ENCODE measurements at regions not wholly inside any gene's neighbourhood (a gene's known extent, or its start where the extent isn't known, plus 50 kb on each side); places are given as distances from the start of the nearest gene placed in this dataset.

DNA sequence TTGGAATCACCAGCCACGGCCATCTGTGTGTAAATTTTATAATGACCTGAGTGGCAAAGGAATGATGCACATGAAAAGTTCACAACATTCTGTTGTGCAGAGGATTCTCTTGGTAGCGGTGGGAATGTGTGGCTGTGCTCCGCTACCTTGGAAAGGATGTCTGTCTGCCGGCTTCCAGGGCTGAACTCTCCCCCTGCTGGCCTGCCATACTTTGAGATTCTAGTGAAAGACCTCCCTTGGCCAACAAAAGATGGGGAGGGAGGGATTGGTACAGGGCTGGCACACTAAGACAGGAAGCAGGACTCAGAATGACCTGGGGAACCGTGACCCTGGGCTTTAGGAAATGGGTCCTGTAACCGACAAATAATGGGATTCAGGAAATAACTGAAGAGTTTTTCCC lies 194.5 kb upstream of the PLD5 start:
- TF ChIP-seq TAF1 (IDR thresholded peaks at IDR 0.05; ENCODE audit: borderline replicate concordance, insufficient read depth, low read length) (no peak), SIN3A (IDR thresholded peaks at IDR 0.05; ENCODE audit: borderline replicate concordance, insufficient read depth, low read length) (no peak), POLR2AphosphoS5 (IDR thresholded peaks at IDR 0.05; ENCODE audit: low read depth, low read length) (no peak), FOXP2 (optimal IDR thresholded peaks at IDR 0.05; ENCODE audit: borderline replicate concordance, extremely low read depth, extremely low read length, insufficient read depth) (no peak)
- TF ChIP-seq, protein P1, sequence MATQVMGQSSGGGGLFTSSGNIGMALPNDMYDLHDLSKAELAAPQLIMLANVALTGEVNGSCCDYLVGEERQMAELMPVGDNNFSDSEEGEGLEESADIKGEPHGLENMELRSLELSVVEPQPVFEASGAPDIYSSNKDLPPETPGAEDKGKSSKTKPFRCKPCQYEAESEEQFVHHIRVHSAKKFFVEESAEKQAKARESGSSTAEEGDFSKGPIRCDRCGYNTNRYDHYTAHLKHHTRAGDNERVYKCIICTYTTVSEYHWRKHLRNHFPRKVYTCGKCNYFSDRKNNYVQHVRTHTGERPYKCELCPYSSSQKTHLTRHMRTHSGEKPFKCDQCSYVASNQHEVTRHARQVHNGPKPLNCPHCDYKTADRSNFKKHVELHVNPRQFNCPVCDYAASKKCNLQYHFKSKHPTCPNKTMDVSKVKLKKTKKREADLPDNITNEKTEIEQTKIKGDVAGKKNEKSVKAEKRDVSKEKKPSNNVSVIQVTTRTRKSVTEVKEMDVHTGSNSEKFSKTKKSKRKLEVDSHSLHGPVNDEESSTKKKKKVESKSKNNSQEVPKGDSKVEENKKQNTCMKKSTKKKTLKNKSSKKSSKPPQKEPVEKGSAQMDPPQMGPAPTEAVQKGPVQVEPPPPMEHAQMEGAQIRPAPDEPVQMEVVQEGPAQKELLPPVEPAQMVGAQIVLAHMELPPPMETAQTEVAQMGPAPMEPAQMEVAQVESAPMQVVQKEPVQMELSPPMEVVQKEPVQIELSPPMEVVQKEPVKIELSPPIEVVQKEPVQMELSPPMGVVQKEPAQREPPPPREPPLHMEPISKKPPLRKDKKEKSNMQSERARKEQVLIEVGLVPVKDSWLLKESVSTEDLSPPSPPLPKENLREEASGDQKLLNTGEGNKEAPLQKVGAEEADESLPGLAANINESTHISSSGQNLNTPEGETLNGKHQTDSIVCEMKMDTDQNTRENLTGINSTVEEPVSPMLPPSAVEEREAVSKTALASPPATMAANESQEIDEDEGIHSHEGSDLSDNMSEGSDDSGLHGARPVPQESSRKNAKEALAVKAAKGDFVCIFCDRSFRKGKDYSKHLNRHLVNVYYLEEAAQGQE (IDR thresholded peaks at IDR 0.05; ENCODE audit: insufficient read depth in 1 of 2, low read depth in 2 of 2, low read length in 2 of 2), result no peak

DNA sequence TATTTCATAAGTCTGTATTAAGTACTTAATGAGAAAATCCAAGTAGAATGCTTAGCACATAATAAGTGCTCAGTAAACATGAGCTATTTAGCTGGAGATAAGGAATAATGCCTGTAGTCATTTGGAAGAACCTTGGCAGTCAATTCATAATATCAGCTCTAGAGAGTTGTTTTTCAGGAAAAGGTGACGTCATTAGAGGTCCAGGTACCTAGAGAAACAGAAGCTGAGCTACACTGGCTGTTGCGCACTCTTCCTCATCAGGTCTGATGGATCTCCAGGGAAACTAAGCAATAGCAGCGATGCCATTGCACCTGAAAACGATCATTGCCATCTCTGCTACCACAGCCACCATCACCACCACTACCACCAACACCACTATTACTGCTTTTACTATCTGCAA lies 187.8 kb upstream of the PLD5 start:
- TF ChIP-seq FOXP2 (optimal IDR thresholded peaks at IDR 0.05; ENCODE audit: borderline replicate concordance, extremely low read depth, extremely low read length, insufficient read depth), result no peak
- TF ChIP-seq, protein P1 (IDR thresholded peaks at IDR 0.05; ENCODE audit: insufficient read depth in 1 of 2, low read depth in 2 of 2, low read length in 2 of 2), result no peak
- no peak for TF ChIP-seq POLR2AphosphoS5 (IDR thresholded peaks at IDR 0.05; ENCODE audit: low read depth, low read length)
- no peak for TF ChIP-seq SIN3A (IDR thresholded peaks at IDR 0.05; ENCODE audit: borderline replicate concordance, insufficient read depth, low read length)
- no peak for TF ChIP-seq TAF1 (IDR thresholded peaks at IDR 0.05; ENCODE audit: borderline replicate concordance, insufficient read depth, low read length)

DNA sequence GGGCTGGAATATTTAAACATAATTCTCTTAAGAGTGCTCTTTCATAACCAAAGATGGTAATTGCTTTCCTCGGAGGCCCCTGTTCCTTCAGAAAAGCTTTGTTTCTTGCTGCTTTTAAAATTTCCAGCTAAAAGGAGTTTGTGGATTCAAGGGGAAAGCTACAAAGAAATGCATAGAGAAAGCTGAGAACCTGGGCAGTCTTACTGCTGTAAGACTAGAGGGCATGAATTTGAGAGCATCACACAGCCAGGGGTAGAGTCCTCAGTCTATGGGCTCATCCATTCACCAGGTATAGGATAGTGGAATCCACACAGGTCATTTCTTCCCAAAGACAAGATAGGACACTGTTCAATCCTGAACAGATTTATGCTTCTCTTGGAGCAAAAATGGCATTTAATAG lies 186.3 kb upstream of the PLD5 start:
- TF ChIP-seq, protein P1 (IDR thresholded peaks at IDR 0.05; ENCODE audit: insufficient read depth in 1 of 2, low read depth in 2 of 2, low read length in 2 of 2), result no peak
- TF ChIP-seq FOXP2 (optimal IDR thresholded peaks at IDR 0.05; ENCODE audit: borderline replicate concordance, extremely low read depth, extremely low read length, insufficient read depth) (no peak), TAF1 (IDR thresholded peaks at IDR 0.05; ENCODE audit: borderline replicate concordance, insufficient read depth, low read length) (no peak), POLR2AphosphoS5 (IDR thresholded peaks at IDR 0.05; ENCODE audit: low read depth, low read length) (no peak), SIN3A (IDR thresholded peaks at IDR 0.05; ENCODE audit: borderline replicate concordance, insufficient read depth, low read length) (no peak)

DNA sequence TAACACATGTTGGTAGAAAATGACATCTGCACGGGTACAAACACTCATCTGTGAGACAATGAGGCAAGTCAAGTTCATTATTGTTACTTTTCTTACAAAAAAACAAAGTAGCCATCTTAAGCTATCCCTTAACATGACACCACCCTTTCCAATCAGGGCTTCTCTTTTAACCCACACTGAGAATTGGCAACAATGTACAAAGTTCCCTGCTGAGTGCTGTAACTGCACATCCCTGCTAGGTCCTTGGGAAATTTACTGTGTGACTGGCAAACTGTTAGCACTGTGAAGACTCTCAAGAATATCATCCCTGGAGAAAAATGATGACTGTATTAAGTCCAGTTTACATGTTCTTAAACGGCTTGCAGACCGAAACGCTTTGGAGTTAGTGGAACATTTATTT lies 185.8 kb upstream of the PLD5 start:
- TF ChIP-seq FOXP2 (optimal IDR thresholded peaks at IDR 0.05; ENCODE audit: borderline replicate concordance, extremely low read depth, extremely low read length, insufficient read depth) (no peak), SIN3A (IDR thresholded peaks at IDR 0.05; ENCODE audit: borderline replicate concordance, insufficient read depth, low read length) (no peak), POLR2AphosphoS5 (IDR thresholded peaks at IDR 0.05; ENCODE audit: low read depth, low read length) (no peak), TAF1 (IDR thresholded peaks at IDR 0.05; ENCODE audit: borderline replicate concordance, insufficient read depth, low read length) (no peak)
- TF ChIP-seq, protein P1 (IDR thresholded peaks at IDR 0.05; ENCODE audit: insufficient read depth in 1 of 2, low read depth in 2 of 2, low read length in 2 of 2), result no peak

DNA sequence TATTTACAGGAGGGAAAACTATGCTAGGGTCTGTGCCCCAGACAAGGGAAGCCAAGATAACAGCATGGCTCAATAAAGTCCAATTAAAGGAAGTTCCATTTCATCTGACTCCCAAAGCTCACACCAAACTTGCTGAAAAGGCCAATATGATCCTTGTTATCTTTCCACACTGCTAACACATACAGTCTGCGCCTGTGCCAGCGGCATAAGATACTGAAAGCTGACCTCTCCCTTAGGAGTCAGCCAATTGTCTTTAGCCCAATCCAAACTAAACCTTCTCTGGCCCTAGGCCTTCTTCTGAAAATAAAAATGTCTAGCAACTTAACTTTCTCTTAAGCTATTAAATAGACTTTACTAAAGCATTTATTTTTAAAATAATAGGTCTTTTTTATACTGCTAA lies 179.0 kb upstream of the PLD5 start:
- TF ChIP-seq FOXP2 (optimal IDR thresholded peaks at IDR 0.05; ENCODE audit: borderline replicate concordance, extremely low read depth, extremely low read length, insufficient read depth), result no peak
- no peak for TF ChIP-seq TAF1 (IDR thresholded peaks at IDR 0.05; ENCODE audit: borderline replicate concordance, insufficient read depth, low read length)
- no peak for TF ChIP-seq POLR2AphosphoS5 (IDR thresholded peaks at IDR 0.05; ENCODE audit: low read depth, low read length)
